Mammary epithelial cell (primary cell): ENCODE measurements at regions not wholly inside any gene's neighbourhood (a gene's known extent, or its start where the extent isn't known, plus 50 kb on each side); places are given as distances from the start of the nearest gene placed in this dataset.

Source experiments
- CTCF ChIP-seq, 2 donors: IDR thresholded peaks in 1 of 2; conservative IDR thresholded peaks in 1 of 2; 2 replicates each; pipeline ENCODE4 v1.5.1; 2011 to 2012; ENCODE audit warnings: inconsistent platforms in 2 of 2, low read length in 2 of 2, mild to moderate bottlenecking in 2 of 2, control low read depth in 1 of 2, low read depth in 1 of 2; ENCODE audit not compliant: insufficient read depth in 1 of 2; ENCODE audit errors: extremely low read depth in 1 of 2
- EZH2 ChIP-seq: IDR thresholded peaks from 2 replicates; pipeline ENCODE4 v1.6.1; 2012; ENCODE audit warnings: low read length, inconsistent platforms, borderline replicate concordance

- TF ChIP-seq CTCF (conservative IDR thresholded peaks at IDR 0.05 in 1 of 2, IDR thresholded peaks at IDR 0.05 in 1 of 2; ENCODE audit: extremely low read depth in 1 of 2, insufficient read depth in 1 of 2, low read depth in 1 of 2, low read length in 2 of 2) (no peak), EZH2 (no peak)
Measured at GRCh38 chr18:25612466-25612865, 260.5 kb upstream of the ZNF521 start.
